ENCODE measurements at regions not wholly inside any gene's neighbourhood (a gene's known extent, or its start where the extent isn't known, plus 50 kb on each side); places are given as distances from the start of the nearest gene placed in this dataset.

DNA sequence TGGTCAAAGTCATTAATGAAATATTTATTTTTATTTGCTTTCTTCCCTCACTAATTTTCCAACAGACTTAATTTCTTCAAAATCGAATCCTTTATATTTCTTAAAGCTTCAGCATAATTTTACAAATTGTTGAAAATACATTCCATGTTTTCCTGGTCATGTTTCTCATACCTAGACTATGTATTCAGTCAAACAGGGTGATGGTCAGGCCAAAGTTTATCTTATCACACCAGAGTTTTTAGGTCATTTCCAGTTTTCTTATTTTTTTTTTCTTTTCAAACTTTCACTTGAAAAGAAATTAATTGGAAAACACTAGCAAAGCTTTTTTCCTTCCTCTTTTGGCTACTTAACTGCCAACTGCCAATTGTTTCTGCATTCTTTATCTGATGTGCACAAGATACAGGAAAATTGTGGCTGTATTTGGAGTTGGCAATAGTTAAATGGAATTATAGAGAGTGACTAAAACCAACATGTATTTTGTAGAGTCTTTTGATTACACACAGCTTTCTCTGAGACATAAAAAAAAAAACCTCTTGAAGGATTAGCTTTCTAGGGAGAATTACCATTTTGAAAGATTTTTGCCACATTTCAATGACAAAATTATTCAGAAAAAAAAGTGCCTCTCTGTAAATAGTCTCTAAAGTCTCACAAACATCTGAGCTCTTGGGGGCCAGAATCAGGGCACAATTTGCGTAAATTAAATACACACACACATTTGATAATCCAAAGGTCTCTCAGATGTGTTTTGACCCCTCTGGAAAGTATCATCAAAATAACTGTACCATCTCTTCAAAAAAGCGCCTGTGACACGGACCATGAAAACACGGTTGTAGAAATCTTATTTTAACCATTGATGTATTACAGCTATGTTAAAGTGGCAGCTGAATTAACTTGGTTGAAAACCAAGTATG lies 603.2 kb upstream of the KCNMB2 start:
- H3K27me3 ChIP-seq = no peaks in the 10 kb centered on the region
- H3K4me3 ChIP-seq = no peak overlapping the region
- H3K27ac ChIP-seq = no peak overlapping the region
- TF ChIP-seq, protein P1, sequence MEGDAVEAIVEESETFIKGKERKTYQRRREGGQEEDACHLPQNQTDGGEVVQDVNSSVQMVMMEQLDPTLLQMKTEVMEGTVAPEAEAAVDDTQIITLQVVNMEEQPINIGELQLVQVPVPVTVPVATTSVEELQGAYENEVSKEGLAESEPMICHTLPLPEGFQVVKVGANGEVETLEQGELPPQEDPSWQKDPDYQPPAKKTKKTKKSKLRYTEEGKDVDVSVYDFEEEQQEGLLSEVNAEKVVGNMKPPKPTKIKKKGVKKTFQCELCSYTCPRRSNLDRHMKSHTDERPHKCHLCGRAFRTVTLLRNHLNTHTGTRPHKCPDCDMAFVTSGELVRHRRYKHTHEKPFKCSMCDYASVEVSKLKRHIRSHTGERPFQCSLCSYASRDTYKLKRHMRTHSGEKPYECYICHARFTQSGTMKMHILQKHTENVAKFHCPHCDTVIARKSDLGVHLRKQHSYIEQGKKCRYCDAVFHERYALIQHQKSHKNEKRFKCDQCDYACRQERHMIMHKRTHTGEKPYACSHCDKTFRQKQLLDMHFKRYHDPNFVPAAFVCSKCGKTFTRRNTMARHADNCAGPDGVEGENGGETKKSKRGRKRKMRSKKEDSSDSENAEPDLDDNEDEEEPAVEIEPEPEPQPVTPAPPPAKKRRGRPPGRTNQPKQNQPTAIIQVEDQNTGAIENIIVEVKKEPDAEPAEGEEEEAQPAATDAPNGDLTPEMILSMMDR (IDR thresholded peaks at IDR 0.05) = no peak
- H3K36me3 ChIP-seq = no peaks in the 10 kb centered on the region
- no peak for DNase-seq (ENCODE audit: low spot score)
- H3K9me3 ChIP-seq = no peaks in the 10 kb centered on the region
- peaks cover 0 to 36% of the 10 kb centered on the region in 2 donors for H3K4me1 ChIP-seq

DNA sequence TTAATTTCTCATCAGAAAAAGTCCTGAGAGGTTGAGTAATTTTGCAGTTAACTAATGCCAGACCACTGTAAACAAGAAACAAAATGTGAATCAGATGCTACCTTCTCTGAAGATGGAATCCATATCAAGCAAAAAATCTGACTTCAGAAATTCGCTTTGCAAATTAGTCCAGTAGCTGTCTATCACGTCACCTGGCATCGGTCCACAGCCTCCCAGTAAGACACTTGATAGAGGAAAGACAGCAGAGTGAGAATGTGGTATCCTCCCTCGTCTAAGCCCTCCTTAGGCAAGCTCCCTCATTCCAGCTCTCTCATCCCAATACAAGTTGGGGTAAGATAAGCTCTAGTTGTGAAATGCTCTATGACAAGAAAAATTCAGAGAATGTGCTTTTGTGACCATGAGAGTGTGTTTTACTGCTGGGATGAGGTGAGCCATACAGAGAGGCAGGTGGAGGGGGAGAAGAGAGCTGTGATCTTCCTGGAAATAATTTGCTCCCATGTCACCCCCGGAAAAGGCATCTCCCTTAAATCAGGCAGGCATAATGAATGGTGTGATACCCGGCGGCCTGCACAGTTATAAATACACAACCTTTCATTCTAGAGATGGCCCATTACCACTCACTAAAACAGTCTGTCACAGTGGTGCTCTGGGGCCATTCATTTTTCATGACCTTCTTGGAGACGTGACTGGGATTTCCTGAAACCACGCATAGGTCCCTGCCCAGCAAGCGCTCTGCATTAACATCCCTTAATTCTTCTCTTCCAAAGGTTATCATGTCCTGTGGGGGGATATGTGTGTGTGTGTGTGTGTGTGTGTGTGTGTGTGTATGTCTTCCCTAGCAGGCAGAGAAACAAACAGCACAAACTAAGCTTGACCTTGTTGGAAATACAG lies 602.0 kb upstream of the KCNMB2 start:
- H3K4me3 ChIP-seq = no peak overlapping the region
- TF ChIP-seq, protein P1 (IDR thresholded peaks at IDR 0.05) = no peak
- H3K9me3 ChIP-seq = no peaks in the 10 kb centered on the region
- no peak for DNase-seq (ENCODE audit: low spot score)
- H3K4me1 ChIP-seq = peaks cover 0 to 36% of the 10 kb centered on the region in 2 donors
- no peaks in the 10 kb centered on the region for H3K27me3 ChIP-seq
- no peaks in the 10 kb centered on the region for H3K36me3 ChIP-seq
- H3K27ac ChIP-seq = no peak overlapping the region

DNA sequence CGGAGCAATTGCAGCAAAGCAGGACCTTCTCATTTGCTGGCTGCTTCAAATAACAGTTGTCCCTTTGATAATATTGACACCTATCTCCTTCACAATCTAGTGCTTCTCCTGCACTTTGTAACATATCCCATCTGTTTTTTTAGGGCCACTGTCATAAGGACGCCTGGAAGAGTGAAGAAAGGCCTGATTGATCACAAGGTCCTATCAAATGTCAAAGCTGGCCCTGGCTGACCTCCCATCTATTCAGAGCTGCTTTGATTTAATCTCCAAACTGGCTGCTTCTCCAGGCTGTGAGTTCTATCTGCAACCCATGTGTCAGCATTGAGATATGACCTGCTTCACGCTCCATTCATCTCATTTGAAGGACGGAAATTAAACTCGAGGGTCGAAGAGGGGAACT lies 601.2 kb upstream of the KCNMB2 start:
- Histone ChIP-seq H3K27ac (no peak overlapping the region), H3K36me3 (no peaks in the 10 kb centered on the region), H3K4me1 (peaks cover 0 to 36% of the 10 kb centered on the region in 2 donors), H3K9me3 (no peaks in the 10 kb centered on the region), H3K4me3 (no peak overlapping the region), H3K27me3 (no peaks in the 10 kb centered on the region)
- TF ChIP-seq, protein P1 (IDR thresholded peaks at IDR 0.05) = no peak
- DNase-seq (ENCODE audit: low spot score) = no peak

DNA sequence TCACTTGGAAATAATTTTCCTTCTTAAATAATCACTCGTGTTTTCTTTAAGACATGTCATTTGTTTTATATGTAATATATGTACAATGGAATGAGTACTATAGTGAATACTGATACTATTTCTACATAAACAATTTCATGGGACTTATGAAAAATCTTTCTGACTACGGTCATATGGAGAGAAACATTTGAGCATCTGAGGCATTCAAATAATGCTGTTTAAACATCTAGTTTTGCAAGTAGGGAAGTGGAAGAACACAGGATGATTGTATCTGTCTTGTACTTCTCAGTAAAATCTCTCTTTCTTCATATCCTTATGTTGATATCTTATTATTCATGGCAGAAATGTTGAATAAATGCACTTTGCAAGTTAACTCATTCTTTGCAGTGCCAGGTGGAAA lies 599.5 kb upstream of the KCNMB2 start:
- TF ChIP-seq, protein P1 (IDR thresholded peaks at IDR 0.05) = no peak
- Histone ChIP-seq H3K27ac (no peak overlapping the region), H3K4me3 (no peak overlapping the region), H3K36me3 (no peaks in the 10 kb centered on the region), H3K27me3 (no peaks in the 10 kb centered on the region), H3K4me1 (peaks cover 0 to 33% of the 10 kb centered on the region in 2 donors), H3K9me3 (no peaks in the 10 kb centered on the region)
- no peak for DNase-seq (ENCODE audit: low spot score)

DNA sequence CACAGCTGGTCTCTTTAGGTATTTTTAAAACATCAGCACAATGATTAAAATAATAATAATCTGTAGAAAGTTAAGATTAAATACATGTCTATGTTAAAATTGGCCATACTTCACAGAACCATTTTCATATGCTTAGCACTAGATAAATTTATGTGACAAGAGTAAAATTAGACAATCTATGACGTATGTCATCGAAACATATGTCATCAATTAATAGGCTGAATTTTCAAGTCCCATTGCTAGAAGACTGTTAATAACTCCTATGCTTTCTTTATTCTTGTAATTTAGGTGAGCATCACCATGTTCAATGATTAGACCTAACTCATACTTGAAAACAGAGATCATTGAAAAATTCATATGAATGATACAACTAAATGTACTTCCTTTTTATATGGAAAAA lies 593.3 kb upstream of the KCNMB2 start:
- no peak for DNase-seq (ENCODE audit: low spot score)
- Histone ChIP-seq H3K4me1 (no peaks in the 10 kb centered on the region), H3K27ac (no peak overlapping the region), H3K4me3 (no peak overlapping the region), H3K27me3 (no peaks in the 10 kb centered on the region), H3K36me3 (no peaks in the 10 kb centered on the region), H3K9me3 (no peaks in the 10 kb centered on the region)
- TF ChIP-seq, protein P1 (IDR thresholded peaks at IDR 0.05) = no peak
